SK-N-SH treated with all-trans-retinoic acid at 6 μM for 48 hours (cell line): ENCODE measurements at regions not wholly inside any gene's neighbourhood (a gene's known extent, or its start where the extent isn't known, plus 50 kb on each side); places are given as distances from the start of the nearest gene placed in this dataset.

ENCODE experiments used
- ARNTL ChIP-seq: fragments of 450-650 bp; formaldehyde crosslinking; IDR thresholded peaks from 2 replicates; pipeline ENCODE4 v1.5.0; 2020; ENCODE audit warnings: low read depth, mild to moderate bottlenecking, moderate library complexity, borderline replicate concordance
- CREB5 ChIP-seq: fragments of 250-450 bp; sonication (Bioruptor Pico); IDR thresholded peaks from 2 replicates; pipeline ENCODE4 v1.5.1; 2020; ENCODE audit warnings: low read depth, mild to moderate bottlenecking, moderate library complexity
- CSRNP3 ChIP-seq: fragments of 250-450 bp; sonication (Bioruptor Pico); IDR thresholded peaks from 2 replicates; pipeline ENCODE4 v1.5.1; 2021; ENCODE audit warnings: mild to moderate bottlenecking, moderate library complexity
- GLIS3 ChIP-seq: fragments of 250-450 bp; sonication (Bioruptor Pico); IDR thresholded peaks from 2 replicates; pipeline ENCODE4 v1.5.0; 2020; ENCODE audit warnings: mild to moderate bottlenecking, moderate library complexity
- ISL1 ChIP-seq: fragments of 250-450 bp; sonication (Bioruptor Pico); IDR thresholded peaks from 2 replicates; pipeline ENCODE4 v2.1.2; 2022; ENCODE audit warnings: mild to moderate bottlenecking, moderate library complexity
- OSR1 ChIP-seq: fragments of 250-450 bp; sonication (Bioruptor Pico); IDR thresholded peaks from 2 replicates; pipeline ENCODE4 v1.8.0; 2022; ENCODE audit warnings: moderate library complexity, mild to moderate bottlenecking, inconsistent platforms
- PATZ1 ChIP-seq: fragments of 250-450 bp; sonication (Bioruptor Pico); IDR thresholded peaks from 2 replicates; pipeline ENCODE4 v1.8.0; 2020; ENCODE audit warnings: mild to moderate bottlenecking, moderate library complexity, borderline replicate concordance
- PPARA ChIP-seq: fragments of 250-450 bp; sonication (Bioruptor Pico); IDR thresholded peaks from 2 replicates; pipeline ENCODE4 v1.5.0; 2020; ENCODE audit warnings: mild to moderate bottlenecking, borderline replicate concordance
- TOX ChIP-seq: fragments of 250-450 bp; sonication (Bioruptor Pico); IDR thresholded peaks from 2 replicates; pipeline ENCODE4 v1.8.0; 2021; ENCODE audit warnings: mild to moderate bottlenecking, moderate library complexity, borderline replicate concordance
- ZFP3 ChIP-seq: fragments of 250-450 bp; sonication (Bioruptor Pico); IDR thresholded peaks from 2 replicates; pipeline ENCODE4 v1.5.0; 2020; ENCODE audit warnings: mild to moderate bottlenecking, moderate library complexity

GRCh38 chr3:147656023-147656422 is 246.9 kb downstream of the ZIC1 start:
- TF ChIP-seq PPARA (CRISPR knock-in tag) (no peak), ISL1 (CRISPR knock-in tag) (no peak), ZFP3 (CRISPR knock-in tag) (no peak), GLIS3 (CRISPR knock-in tag) (no peak), ARNTL (no peak), CSRNP3 (CRISPR knock-in tag) (no peak), CREB5 (no peak), PATZ1 (CRISPR knock-in tag) (no peak), OSR1 (no peak), TOX (no peak)
